ENCODE measurements at regions not wholly inside any gene's neighbourhood (a gene's known extent, or its start where the extent isn't known, plus 50 kb on each side); places are given as distances from the start of the nearest gene placed in this dataset.

- no peak for DNase-seq (ENCODE audit: low read depth in 3 of 3, low spot score in 1 of 3)
These were observed 66.2 kb upstream of the DYRK2 start for GRCh38 chr12:67582238-67582834.

GRCh38 chr12:67582844-67583243, 65.7 kb upstream of the DYRK2 start:
- DNase-seq (ENCODE audit: low read depth in 3 of 3, low spot score in 1 of 3): no peak

- no peak for DNase-seq (ENCODE audit: low read depth in 3 of 3, low spot score in 1 of 3)
These were observed 61.6 kb upstream of the DYRK2 start for GRCh38 chr12:67586951-67587350.

GRCh38 chr12:67589078-67589477, 59.5 kb upstream of the DYRK2 start:
- DNase-seq (ENCODE audit: low read depth in 3 of 3, low spot score in 1 of 3): no peak

GRCh38 chr12:67590149-67590790, 58.3 kb upstream of the DYRK2 start:
- no peak for DNase-seq (ENCODE audit: low read depth in 3 of 3, low spot score in 1 of 3)

- DNase-seq (ENCODE audit: low read depth in 3 of 3, low spot score in 1 of 3): no peak
These were observed 56.1 kb upstream of the DYRK2 start for GRCh38 chr12:67592228-67593011.

GRCh38 chr12:67593041-67593440, 55.5 kb upstream of the DYRK2 start:
- DNase-seq (ENCODE audit: low read depth in 3 of 3, low spot score in 1 of 3): no peak

GRCh38 chr12:67593461-67594330, 54.8 kb upstream of the DYRK2 start:
- no peak for DNase-seq (ENCODE audit: low read depth in 3 of 3, low spot score in 1 of 3)

- DNase-seq (ENCODE audit: low read depth in 3 of 3, low spot score in 1 of 3): no peak
These were observed 53.7 kb upstream of the DYRK2 start for GRCh38 chr12:67594888-67595287.

GRCh38 chr12:67595365-67595764, 53.2 kb upstream of the DYRK2 start:
- no peak for DNase-seq (ENCODE audit: low read depth in 3 of 3, low spot score in 1 of 3)

- no peak for DNase-seq (ENCODE audit: low read depth in 3 of 3, low spot score in 1 of 3)
These were observed 49.9 kb upstream of the DYRK2 start for GRCh38 chr12:67598598-67598997.
